ENCODE measurements at regions not wholly inside any gene's neighbourhood (a gene's known extent, or its start where the extent isn't known, plus 50 kb on each side); places are given as distances from the start of the nearest gene placed in this dataset.
A peak's percentile ranks its signal among the peaks of the same experiment; 100 is the strongest.

GRCh38 chr6:22073516-22074198 lies 223.2 kb downstream of the PRL start:
- TF ChIP-seq CTCF (IDR thresholded peaks at IDR 0.05), result no peak
- H3K4me3 ChIP-seq, result no peak overlapping the region
- ATAC-seq (ENCODE audit: insufficient number of reproducible peaks, low FRiP score, low read depth) (no peak), DNase-seq (ENCODE audit: low spot score) (no peak)
- H3K36me3 ChIP-seq, result no peaks in the 10 kb centered on the region
- no peak overlapping the region for H3K27ac ChIP-seq
- no peaks in the 10 kb centered on the region for H3K9me3 ChIP-seq
- peaks cover 12 to 32% of the 10 kb centered on the region in 2 donors for H3K4me1 ChIP-seq (ENCODE audit: control insufficient read depth in 1 of 2, low read depth in 2 of 2)
- H3K27me3 ChIP-seq (replicated peaks; ENCODE audit: insufficient read depth), result no peaks in the 10 kb centered on the region

- Histone ChIP-seq H3K9me3 (no peaks in the 10 kb centered on the region), H3K36me3 (no peaks in the 10 kb centered on the region), H3K4me3 (no peak overlapping the region), H3K27ac (no peak overlapping the region), H3K4me1 (ENCODE audit: control insufficient read depth in 1 of 2, low read depth in 2 of 2) (peaks cover 7 to 25% of the 10 kb centered on the region in 2 donors), H3K27me3 (replicated peaks; ENCODE audit: insufficient read depth) (no peaks in the 10 kb centered on the region)
- TF ChIP-seq CTCF (IDR thresholded peaks at IDR 0.05), result no peak
- ATAC-seq (ENCODE audit: insufficient number of reproducible peaks, low FRiP score, low read depth) (no peak), DNase-seq (ENCODE audit: low spot score) (no peak)
Observed at GRCh38 chr6:22078288-22078687, 218.5 kb downstream of the PRL start.

GRCh38 chr6:22078802-22079545 lies 217.9 kb downstream of the PRL start:
- no peaks in the 10 kb centered on the region for H3K9me3 ChIP-seq
- H3K36me3 ChIP-seq, result no peaks in the 10 kb centered on the region
- no peak for TF ChIP-seq CTCF (IDR thresholded peaks at IDR 0.05)
- H3K4me3 ChIP-seq, result no peak overlapping the region
- H3K27me3 ChIP-seq (replicated peaks; ENCODE audit: insufficient read depth), result no peaks in the 10 kb centered on the region
- peaks cover 7 to 28% of the 10 kb centered on the region in 2 donors for H3K4me1 ChIP-seq (ENCODE audit: control insufficient read depth in 1 of 2, low read depth in 2 of 2)
- ATAC-seq (ENCODE audit: insufficient number of reproducible peaks, low FRiP score, low read depth) (no peak), DNase-seq (ENCODE audit: low spot score) (no peak)
- H3K27ac ChIP-seq, result peak overlapping the region in 1 of 2 donors; percentile 58

- Histone ChIP-seq H3K27me3 (replicated peaks; ENCODE audit: insufficient read depth) (no peaks in the 10 kb centered on the region), H3K27ac (peak overlapping the region in 1 of 2 donors; percentile 58), H3K4me3 (no peak overlapping the region), H3K9me3 (no peaks in the 10 kb centered on the region), H3K36me3 (no peaks in the 10 kb centered on the region), H3K4me1 (ENCODE audit: control insufficient read depth in 1 of 2, low read depth in 2 of 2) (peaks cover 7 to 28% of the 10 kb centered on the region in 2 donors)
- ATAC-seq (ENCODE audit: insufficient number of reproducible peaks, low FRiP score, low read depth), result peak; percentile 83
- DNase-seq (ENCODE audit: low spot score), result no peak
- TF ChIP-seq CTCF (IDR thresholded peaks at IDR 0.05), result no peak
Observed at GRCh38 chr6:22079783-22080182, 217.1 kb downstream of the PRL start.

- Histone ChIP-seq H3K27ac (no peak overlapping the region), H3K36me3 (no peaks in the 10 kb centered on the region), H3K4me1 (ENCODE audit: control insufficient read depth in 1 of 2, low read depth in 2 of 2) (peaks cover 7 to 21% of the 10 kb centered on the region in 2 donors), H3K9me3 (no peaks in the 10 kb centered on the region), H3K27me3 (replicated peaks; ENCODE audit: insufficient read depth) (no peaks in the 10 kb centered on the region), H3K4me3 (no peak overlapping the region)
- no peak for TF ChIP-seq CTCF (IDR thresholded peaks at IDR 0.05)
- DNase-seq (ENCODE audit: low spot score), result no peak
- ATAC-seq (ENCODE audit: insufficient number of reproducible peaks, low FRiP score, low read depth), result no peak
Observed at GRCh38 chr6:22081709-22082108, 215.1 kb downstream of the PRL start.
